GM20000 (cell line): ENCODE measurements at regions not wholly inside any gene's neighbourhood (a gene's known extent, or its start where the extent isn't known, plus 50 kb on each side); places are given as distances from the start of the nearest gene placed in this dataset.

Experiments used
- DNase-seq: peaks from one replicate; pipeline ENCODE4 v3.0.0; 2012; ENCODE audit warnings: low spot score
- TF ChIP-seq, protein P1 (sequence below): IDR thresholded peaks from 2 replicates; pipeline ENCODE4 v1.5.1; 2012; ENCODE audit warnings: mild to moderate bottlenecking, control low read depth; ENCODE audit errors: extremely low read depth, missing control alignments

GRCh38 chr19:28264556-28264955, 948.4 kb downstream of the UQCRFS1 start:
- no peak for DNase-seq
- TF ChIP-seq, protein P1, sequence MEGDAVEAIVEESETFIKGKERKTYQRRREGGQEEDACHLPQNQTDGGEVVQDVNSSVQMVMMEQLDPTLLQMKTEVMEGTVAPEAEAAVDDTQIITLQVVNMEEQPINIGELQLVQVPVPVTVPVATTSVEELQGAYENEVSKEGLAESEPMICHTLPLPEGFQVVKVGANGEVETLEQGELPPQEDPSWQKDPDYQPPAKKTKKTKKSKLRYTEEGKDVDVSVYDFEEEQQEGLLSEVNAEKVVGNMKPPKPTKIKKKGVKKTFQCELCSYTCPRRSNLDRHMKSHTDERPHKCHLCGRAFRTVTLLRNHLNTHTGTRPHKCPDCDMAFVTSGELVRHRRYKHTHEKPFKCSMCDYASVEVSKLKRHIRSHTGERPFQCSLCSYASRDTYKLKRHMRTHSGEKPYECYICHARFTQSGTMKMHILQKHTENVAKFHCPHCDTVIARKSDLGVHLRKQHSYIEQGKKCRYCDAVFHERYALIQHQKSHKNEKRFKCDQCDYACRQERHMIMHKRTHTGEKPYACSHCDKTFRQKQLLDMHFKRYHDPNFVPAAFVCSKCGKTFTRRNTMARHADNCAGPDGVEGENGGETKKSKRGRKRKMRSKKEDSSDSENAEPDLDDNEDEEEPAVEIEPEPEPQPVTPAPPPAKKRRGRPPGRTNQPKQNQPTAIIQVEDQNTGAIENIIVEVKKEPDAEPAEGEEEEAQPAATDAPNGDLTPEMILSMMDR, result no peak

- DNase-seq, result no peak
- TF ChIP-seq, protein P1, result no peak
These were observed 954.1 kb downstream of the UQCRFS1 start for GRCh38 chr19:28258829-28259228.

- TF ChIP-seq, protein P1, result no peak
- no peak for DNase-seq
These were observed 955.6 kb downstream of the UQCRFS1 start for GRCh38 chr19:28257396-28257795.

- DNase-seq, result no peak
- TF ChIP-seq, protein P1, result no peak
These were observed 965.7 kb downstream of the UQCRFS1 start for GRCh38 chr19:28247243-28247642.

GRCh38 chr19:28245937-28246336, 967.0 kb downstream of the UQCRFS1 start:
- no peak for DNase-seq
- TF ChIP-seq, protein P1, result no peak

DNA sequence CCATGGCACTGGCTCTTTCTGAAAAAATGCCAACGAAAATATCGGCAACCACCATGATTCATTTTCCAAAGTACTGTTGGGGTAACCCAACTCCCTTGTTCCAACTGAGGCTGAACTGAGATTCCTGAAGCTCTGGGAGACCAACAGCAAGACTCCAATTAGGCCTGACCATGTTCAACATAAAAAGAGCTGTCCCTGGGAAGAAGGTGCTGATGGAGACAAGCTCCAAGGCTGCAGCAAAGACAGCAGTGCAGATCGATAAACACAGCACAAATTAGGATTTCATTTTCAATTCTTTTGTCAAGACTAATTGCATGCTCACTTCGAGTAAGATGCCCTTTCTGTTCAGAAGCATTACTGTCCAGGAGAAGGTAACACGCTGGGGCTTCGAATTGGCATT, 968.0 kb downstream of the UQCRFS1 start:
- TF ChIP-seq, protein P1, result no peak
- no peak for DNase-seq

DNA sequence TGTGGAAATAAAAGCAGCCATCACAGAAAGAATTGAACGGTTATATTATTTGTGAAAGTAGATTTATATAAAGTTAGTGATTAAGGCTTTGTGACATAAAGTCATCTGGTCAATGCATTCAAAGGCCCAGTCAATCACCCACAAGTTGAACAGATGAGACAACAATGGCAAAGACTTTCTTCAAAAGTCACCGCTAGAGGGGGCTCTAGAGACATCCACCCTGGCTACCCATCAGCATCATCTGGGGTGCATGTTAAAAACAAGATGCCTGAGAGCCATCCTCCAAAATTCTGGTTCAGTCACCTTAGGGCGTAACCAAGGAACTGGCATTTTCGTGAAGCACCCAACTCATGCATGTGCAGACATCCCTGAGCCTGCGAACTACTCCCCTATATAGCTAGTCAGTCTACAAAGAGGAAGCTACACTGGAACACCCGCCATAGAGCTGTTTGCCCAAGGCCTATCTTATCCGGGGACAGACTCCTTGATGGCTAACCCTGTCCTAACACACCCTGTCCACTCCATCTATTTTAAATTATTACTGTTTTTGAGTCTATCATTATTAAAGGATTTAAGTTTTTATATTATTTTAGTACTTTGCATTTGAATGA, 970.5 kb downstream of the UQCRFS1 start:
- DNase-seq, result peak; percentile 50
- TF ChIP-seq, protein P1, result peak; percentile 20
